EH (cell line): ENCODE measurements at regions not wholly inside any gene's neighbourhood (a gene's known extent, or its start where the extent isn't known, plus 50 kb on each side); places are given as distances from the start of the nearest gene placed in this dataset.

ENCODE experiments used
- DNase-seq: peaks from one replicate; pipeline ENCODE4 v3.0.0-alpha.2; 2015; ENCODE audit warnings: low read depth

GRCh38 chr3:86282106-86282787, 708.7 kb downstream of the VGLL3 start:
- DNase-seq = no peak

GRCh38 chr3:86269364-86270155, 721.4 kb downstream of the VGLL3 start:
- DNase-seq = no peak

- no peak for DNase-seq
These were observed 732.9 kb downstream of the VGLL3 start for GRCh38 chr3:86257955-86258641.

DNA sequence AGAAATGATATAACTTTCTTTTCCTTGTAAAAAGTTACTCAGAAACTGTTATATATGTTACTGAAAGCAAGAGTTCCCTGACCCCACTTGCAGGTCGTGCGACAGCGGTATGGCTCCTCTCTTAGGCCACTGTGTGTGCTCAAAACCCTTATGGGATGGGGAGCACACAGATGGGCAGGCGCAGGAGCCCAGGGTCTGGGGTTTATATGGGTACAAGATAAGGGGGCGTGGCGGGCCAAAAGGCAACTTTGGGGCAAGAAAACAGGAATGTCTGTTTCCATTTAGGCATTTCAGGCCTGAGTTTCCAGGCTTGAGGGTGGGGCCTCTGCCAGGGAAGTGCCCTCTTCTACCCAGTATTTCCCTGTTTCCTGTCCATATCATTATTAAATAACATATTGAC, 736.5 kb downstream of the VGLL3 start:
- DNase-seq = no peak

GRCh38 chr3:86251781-86252180, 739.2 kb downstream of the VGLL3 start:
- DNase-seq = no peak

DNA sequence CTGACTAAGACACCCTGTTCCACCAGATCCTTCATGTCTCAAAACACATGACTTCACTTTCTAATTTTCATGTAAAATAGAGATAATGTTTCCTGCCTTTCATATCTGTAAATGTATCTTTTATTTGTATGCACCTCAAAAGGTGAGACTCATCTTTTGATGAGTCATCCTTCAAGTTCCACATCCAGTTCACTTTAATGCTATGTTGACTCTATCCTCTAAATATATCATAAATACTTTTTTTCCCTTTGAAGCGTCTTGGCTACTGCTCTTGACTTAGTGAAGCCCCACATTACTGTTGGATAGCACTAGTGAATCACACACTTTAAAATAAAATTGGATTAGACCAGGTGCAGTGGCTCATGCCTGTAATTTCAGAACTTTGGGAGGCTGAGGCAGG, 741.1 kb downstream of the VGLL3 start:
- no peak for DNase-seq

DNA sequence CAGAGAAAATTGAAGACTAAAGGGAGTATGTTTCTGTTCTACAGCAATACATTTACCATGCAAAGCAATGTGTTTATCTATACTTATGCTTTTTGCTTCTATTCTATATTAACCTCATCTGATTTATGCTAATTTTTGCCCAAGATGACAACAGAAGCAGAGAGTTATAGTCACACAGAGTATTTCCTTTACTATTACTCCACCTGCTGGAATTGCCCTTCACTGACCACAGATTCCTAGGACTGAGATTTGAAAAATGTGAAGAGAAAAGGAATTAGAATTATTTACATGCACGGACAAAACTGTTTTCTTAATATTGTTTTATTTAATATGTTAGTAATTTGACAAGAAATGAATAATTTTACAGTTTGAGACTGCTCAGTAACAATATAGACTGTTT, 745.6 kb downstream of the VGLL3 start:
- DNase-seq = no peak

DNA sequence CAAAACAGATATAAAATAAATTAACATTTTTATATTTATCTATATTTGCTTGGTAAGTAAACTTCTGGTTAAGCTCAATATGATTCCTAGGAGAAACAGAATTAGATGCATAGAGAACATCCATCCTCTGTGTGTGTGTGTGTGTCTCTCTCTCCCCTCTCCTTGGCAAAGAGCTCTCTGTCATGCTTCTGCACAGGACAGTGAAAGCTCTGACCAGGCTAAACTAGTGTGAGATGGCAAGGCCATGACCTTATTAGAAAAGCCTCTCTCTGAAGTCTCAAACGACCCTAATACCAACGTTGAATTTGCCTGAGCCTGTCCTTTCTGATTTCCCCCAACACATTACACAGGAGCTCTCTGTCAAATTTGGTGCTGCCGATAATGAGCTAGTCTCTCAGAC, 746.0 kb downstream of the VGLL3 start:
- no peak for DNase-seq

DNA sequence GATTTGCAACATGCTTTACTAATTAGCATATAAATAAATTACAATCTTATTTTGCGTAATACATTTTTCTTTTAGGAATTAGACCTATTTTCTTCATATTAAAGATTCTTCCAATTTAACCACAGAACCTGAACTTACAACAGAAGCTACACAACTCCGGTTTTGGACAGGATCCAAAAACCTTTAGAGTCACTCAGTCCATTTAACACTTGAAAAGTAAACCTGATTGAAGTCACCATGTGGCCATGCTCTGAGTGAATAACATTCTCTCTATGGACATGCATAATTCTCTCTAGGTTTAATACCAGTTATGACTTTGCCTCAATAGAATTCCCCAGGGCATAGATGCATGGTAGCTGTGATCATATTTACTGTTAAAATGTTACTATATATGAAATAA, 751.0 kb downstream of the VGLL3 start:
- no peak for DNase-seq

- no peak for DNase-seq
These were observed 756.3 kb downstream of the VGLL3 start for GRCh38 chr3:86234506-86235254.

DNA sequence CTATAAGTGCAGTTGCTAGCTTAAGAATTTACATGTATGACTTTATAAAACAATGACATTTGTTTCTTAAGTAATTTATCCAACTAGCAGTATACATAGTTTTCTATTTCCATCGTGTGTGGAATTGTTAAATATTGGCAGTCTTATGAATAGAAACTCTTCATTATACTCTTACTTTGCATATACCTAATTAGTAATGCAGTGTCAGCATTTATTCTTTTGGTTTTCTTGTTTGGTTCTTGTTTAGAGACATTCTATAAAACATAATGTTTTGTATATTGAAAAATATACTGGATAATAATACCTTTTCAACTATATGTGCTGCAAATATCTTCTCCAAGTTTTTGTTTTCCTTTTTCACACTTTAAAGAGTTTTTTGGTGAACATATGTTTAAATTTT, 760.2 kb downstream of the VGLL3 start:
- no peak for DNase-seq

GRCh38 chr3:86229775-86230094, 761.2 kb downstream of the VGLL3 start:
- no peak for DNase-seq

GRCh38 chr3:86229086-86229774, 761.7 kb downstream of the VGLL3 start:
- DNase-seq = no peak

DNA sequence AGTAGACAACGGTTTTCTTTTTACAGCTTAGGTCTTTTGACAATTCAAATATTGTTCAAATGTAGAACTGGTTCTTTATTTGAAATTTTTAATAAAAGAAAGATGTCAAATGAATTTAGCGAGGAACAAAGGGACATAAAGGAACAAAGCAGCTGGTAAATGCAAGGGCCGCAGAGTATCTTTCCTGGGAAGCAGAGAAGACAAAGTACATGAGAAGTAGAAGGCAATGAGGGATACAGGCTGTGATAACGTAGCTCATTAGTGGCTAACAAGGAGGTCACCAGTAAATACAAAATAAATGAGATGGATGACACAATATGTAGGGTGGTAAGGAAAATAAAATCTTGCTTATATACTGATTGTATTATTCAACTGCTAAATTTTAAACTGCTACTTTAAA, 762.8 kb downstream of the VGLL3 start:
- no peak for DNase-seq

- DNase-seq = no peak
These were observed 765.5 kb downstream of the VGLL3 start for GRCh38 chr3:86225461-86225860.

- DNase-seq = no peak
These were observed 769.3 kb downstream of the VGLL3 start for GRCh38 chr3:86221601-86222000.

DNA sequence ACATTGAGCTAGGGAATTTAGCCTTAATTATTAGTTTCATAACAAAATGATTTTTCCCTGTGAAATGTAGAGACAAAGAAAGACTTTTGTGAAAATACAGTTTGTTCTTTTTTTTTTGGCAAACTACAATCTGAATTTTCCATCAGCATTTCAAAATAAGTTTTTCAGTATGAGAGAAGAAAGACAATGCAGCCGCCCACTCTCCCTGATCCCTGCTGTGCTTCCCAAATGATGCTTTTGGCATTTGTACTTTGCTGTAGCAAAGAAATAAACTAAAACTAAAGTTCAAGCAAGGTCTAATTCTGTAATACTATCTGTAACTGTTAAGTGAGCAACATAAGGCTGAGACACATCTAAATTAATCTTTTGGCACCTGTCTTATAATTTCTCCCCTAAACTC, 782.2 kb downstream of the VGLL3 start:
- DNase-seq = no peak

- no peak for DNase-seq
These were observed 808.3 kb downstream of the VGLL3 start for GRCh38 chr3:86182606-86183005.

DNA sequence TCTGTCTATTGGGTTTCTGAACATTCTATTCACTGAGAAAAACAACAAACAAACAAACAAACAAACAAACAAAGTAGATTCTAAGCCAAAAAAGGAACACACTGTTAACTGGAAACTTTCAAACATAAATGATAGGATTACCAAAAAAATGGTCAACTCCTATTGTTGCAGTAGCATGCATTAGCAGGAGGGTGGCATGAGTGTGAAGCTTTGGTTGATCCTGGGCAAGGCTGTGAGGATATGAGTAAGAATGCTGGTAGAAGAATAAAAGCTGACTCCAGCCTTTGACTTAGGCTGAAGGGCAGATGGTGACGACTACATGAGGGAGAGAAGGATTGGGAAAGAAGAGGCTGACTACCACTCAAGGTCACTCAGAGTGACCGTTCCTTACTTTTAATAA, 810.3 kb downstream of the VGLL3 start:
- DNase-seq = no peak

GRCh38 chr3:86178095-86178494, 812.9 kb downstream of the VGLL3 start:
- DNase-seq = no peak

GRCh38 chr3:86176445-86176784, 814.5 kb downstream of the VGLL3 start:
- DNase-seq = no peak
